ENCODE measurements at regions not wholly inside any gene's neighbourhood (a gene's known extent, or its start where the extent isn't known, plus 50 kb on each side); places are given as distances from the start of the nearest gene placed in this dataset.

DNA sequence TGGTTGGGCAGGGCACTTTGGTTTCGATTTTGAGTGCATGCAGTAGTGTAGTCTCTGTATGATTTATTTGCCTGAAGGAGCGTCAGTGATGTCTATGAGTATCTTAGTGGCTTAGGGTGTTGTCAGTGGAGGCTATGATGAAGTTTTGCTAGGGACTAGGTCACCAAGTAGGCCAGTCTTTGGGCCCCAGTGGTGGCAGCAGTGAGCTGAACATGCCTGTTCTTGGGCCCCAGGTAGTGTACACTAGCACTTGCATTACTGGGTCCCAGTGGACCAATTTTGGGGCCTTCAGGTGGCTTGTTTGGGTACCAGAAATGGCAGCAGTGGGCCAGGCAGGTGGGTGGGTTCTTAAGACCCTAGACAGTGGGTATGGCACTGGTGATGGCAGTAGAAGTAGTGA lies 598.7 kb upstream of the SPRY2 start:
- Histone ChIP-seq H3K4me3 (no peak overlapping the region), H4K20me1 (ENCODE audit: control insufficient read depth, insufficient read depth) (no peaks in the 10 kb centered on the region), H2AFZ (ENCODE audit: control insufficient read depth, low read depth, low read length) (no peak overlapping the region), H3K9me3 (replicated peaks; ENCODE audit: control insufficient read depth, insufficient read depth, low read length) (no peaks in the 10 kb centered on the region), H3K27me3 (replicated peaks in 1 of 2; ENCODE audit: control insufficient read depth in 2 of 2, insufficient read depth in 2 of 2, low read length in 1 of 2) (no peaks in the 10 kb centered on the region), H3K4me2 (ENCODE audit: control insufficient read depth, insufficient read depth) (no peak overlapping the region), H3K79me2 (ENCODE audit: control insufficient read depth, insufficient read depth, low read length) (no peaks in the 10 kb centered on the region), H3K36me3 (ENCODE audit: control insufficient read depth in 2 of 2, insufficient read depth in 2 of 2, low read length in 1 of 2) (no peaks in the 10 kb centered on the region), H3K4me1 (ENCODE audit: control insufficient read depth, insufficient read depth, low read length) (no peaks in the 10 kb centered on the region), H3K9ac (ENCODE audit: control insufficient read depth, insufficient read depth, low read length) (no peak overlapping the region), H3K27ac (ENCODE audit: control insufficient read depth, insufficient read depth) (no peak overlapping the region)
- BruUV-seq (replicated peaks), result no TSS peak
- ATAC-seq (peak; percentile 44), FAIRE-seq (no peak), DNase-seq (ENCODE audit: low read depth, low spot score) (no peak)
- 0% methylated on average over 2 of the region's 2 CpGs for WGBS (ENCODE audit: insufficient coverage, insufficient replicate concordance, low lambda C conversion rate, missing lambda C conversion rate)
- ChIA-PET POLR2A (no interaction called here), SMC1A (ENCODE audit: uncharacterized antibody, unreplicated experiment) (interaction anchor here (1.2 kb wide), 1 partner anchor 14 kb away, joined by 3 read pairs; no protein-coding TSS in a partner anchor), CTCF (interaction anchor here (0.8 kb wide), 1 partner anchor 16 kb away, joined by 3 read pairs; no protein-coding TSS in a partner anchor), RAD21 (ENCODE audit: unreplicated experiment) (interaction anchor here (1.2 kb wide), 1 partner anchor 1261 kb away, joined by 3 read pairs; no protein-coding TSS in a partner anchor)
- in situ Hi-C loops (cut with MboI) (no loop called here), intact Hi-C loops (cut with micrococcal nuclease; ENCODE audit: unreplicated experiment) (no loop called here)
- TF ChIP-seq CUX1 (IDR thresholded peaks at IDR 0.05; ENCODE audit: insufficient replicate concordance, low read depth, low read length) (no peak), BRCA1 (IDR thresholded peaks at IDR 0.05; ENCODE audit: low read depth, low read length) (no peak), BHLHE40 (IDR thresholded peaks at IDR 0.05; ENCODE audit: borderline replicate concordance in 1 of 2, low read depth in 2 of 2, low read length in 1 of 2) (no peak), ZNF24 (IDR thresholded peaks at IDR 0.05) (no peak), KDM1A (IDR thresholded peaks at IDR 0.05; ENCODE audit: borderline replicate concordance) (no peak), ZNF217 (IDR thresholded peaks at IDR 0.05) (no peak), MTA2 (IDR thresholded peaks at IDR 0.05; ENCODE audit: low read depth) (no peak), NR2F1 (conservative IDR thresholded peaks at IDR 0.05) (no peak), CHD1 (IDR thresholded peaks at IDR 0.05; ENCODE audit: low read depth, low read length) (no peak), SREBF1 (IDR thresholded peaks at IDR 0.05; ENCODE audit: low read length) (no peak), MYB (IDR thresholded peaks at IDR 0.05; ENCODE audit: borderline replicate concordance, low read depth, low read length) (no peak), ZNF622 (IDR thresholded peaks at IDR 0.05) (no peak), ZNF274 (IDR thresholded peaks at IDR 0.05; ENCODE audit: insufficient read depth, insufficient read length) (no peak)
- TF ChIP-seq, protein P1, sequence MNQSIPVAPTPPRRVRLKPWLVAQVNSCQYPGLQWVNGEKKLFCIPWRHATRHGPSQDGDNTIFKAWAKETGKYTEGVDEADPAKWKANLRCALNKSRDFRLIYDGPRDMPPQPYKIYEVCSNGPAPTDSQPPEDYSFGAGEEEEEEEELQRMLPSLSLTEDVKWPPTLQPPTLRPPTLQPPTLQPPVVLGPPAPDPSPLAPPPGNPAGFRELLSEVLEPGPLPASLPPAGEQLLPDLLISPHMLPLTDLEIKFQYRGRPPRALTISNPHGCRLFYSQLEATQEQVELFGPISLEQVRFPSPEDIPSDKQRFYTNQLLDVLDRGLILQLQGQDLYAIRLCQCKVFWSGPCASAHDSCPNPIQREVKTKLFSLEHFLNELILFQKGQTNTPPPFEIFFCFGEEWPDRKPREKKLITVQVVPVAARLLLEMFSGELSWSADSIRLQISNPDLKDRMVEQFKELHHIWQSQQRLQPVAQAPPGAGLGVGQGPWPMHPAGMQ (IDR thresholded peaks at IDR 0.05; ENCODE audit: borderline replicate concordance), result no peak
- TF ChIP-seq, protein P2, sequence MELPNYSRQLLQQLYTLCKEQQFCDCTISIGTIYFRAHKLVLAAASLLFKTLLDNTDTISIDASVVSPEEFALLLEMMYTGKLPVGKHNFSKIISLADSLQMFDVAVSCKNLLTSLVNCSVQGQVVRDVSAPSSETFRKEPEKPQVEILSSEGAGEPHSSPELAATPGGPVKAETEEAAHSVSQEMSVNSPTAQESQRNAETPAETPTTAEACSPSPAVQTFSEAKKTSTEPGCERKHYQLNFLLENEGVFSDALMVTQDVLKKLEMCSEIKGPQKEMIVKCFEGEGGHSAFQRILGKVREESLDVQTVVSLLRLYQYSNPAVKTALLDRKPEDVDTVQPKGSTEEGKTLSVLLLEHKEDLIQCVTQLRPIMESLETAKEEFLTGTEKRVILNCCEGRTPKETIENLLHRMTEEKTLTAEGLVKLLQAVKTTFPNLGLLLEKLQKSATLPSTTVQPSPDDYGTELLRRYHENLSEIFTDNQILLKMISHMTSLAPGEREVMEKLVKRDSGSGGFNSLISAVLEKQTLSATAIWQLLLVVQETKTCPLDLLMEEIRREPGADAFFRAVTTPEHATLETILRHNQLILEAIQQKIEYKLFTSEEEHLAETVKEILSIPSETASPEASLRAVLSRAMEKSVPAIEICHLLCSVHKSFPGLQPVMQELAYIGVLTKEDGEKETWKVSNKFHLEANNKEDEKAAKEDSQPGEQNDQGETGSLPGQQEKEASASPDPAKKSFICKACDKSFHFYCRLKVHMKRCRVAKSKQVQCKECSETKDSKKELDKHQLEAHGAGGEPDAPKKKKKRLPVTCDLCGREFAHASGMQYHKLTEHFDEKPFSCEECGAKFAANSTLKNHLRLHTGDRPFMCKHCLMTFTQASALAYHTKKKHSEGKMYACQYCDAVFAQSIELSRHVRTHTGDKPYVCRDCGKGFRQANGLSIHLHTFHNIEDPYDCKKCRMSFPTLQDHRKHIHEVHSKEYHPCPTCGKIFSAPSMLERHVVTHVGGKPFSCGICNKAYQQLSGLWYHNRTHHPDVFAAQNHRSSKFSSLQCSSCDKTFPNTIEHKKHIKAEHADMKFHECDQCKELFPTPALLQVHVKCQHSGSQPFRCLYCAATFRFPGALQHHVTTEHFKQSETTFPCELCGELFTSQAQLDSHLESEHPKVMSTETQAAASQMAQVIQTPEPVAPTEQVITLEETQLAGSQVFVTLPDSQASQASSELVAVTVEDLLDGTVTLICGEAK (IDR thresholded peaks at IDR 0.05; ENCODE audit: borderline replicate concordance), result no peak

Measured in GM12878 (cell line).